ENCODE measurements at regions not wholly inside any gene's neighbourhood (a gene's known extent, or its start where the extent isn't known, plus 50 kb on each side); places are given as distances from the start of the nearest gene placed in this dataset.

- DNase-seq (ENCODE audit: low read depth, low spot score) (no peak), FAIRE-seq (no peak)
- H3K4me1 ChIP-seq (ENCODE audit: control insufficient read depth, extremely low read depth, insufficient read depth, low read length) = no peaks in the 10 kb centered on the region
- H3K27ac ChIP-seq (ENCODE audit: insufficient read depth, low read depth, low read length) = no peak overlapping the region
- no peaks in the 10 kb centered on the region for H3K9me1 ChIP-seq (replicated peaks; ENCODE audit: control insufficient read depth, extremely low read depth, insufficient read depth, low read length)
- H3K79me2 ChIP-seq (ENCODE audit: control insufficient read depth, insufficient read depth, low read length) = no peaks in the 10 kb centered on the region
- H3K9me3 ChIP-seq (replicated peaks; ENCODE audit: control insufficient read depth, insufficient read depth, low read length) = peaks cover 10% of the 10 kb centered on the region
- H3K36me3 ChIP-seq (ENCODE audit: control insufficient read depth in 2 of 2, extremely low read depth in 1 of 2, insufficient read depth in 2 of 2, low read length in 2 of 2) = no peaks in the 10 kb centered on the region
- H3K4me2 ChIP-seq (ENCODE audit: insufficient read depth, low read length) = no peak overlapping the region
- no peak overlapping the region for H3K9ac ChIP-seq (replicated peaks; ENCODE audit: extremely low read depth, insufficient read depth, low read length)
- no peaks in the 10 kb centered on the region for H3K27me3 ChIP-seq (ENCODE audit: control insufficient read depth in 2 of 2, insufficient read depth in 2 of 2, low read length in 2 of 2)
- dilution Hi-C loops (cut with MboI; ENCODE audit: extremely low pct_ligation_motif_present, low sequenced_read_pairs) = no loop called here
- intact Hi-C loops (cut with micrococcal nuclease) = no loop called here
- CTCF ChIA-PET = no interaction called here
- POLR2A ChIA-PET = no interaction called here
- no TSS peak for BruUV-seq (replicated peaks)
- no peak overlapping the region for H3K4me3 ChIP-seq (replicated peaks in 1 of 3; ENCODE audit: insufficient read depth in 1 of 3, low read depth in 1 of 3, low read length in 3 of 3)
- no peak overlapping the region for H2AFZ ChIP-seq (ENCODE audit: low read depth, low read length)
- no peaks in the 10 kb centered on the region for H4K20me1 ChIP-seq (replicated peaks; ENCODE audit: control insufficient read depth, extremely low read depth, insufficient read depth, low read length)
- TF ChIP-seq, protein P1, sequence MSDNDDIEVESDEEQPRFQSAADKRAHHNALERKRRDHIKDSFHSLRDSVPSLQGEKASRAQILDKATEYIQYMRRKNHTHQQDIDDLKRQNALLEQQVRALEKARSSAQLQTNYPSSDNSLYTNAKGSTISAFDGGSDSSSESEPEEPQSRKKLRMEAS (IDR thresholded peaks at IDR 0.05; ENCODE audit: insufficient read depth, insufficient read length) = no peak
- no peak for TF ChIP-seq CTCF (IDR thresholded peaks at IDR 0.05; ENCODE audit: extremely low read depth in 1 of 2, insufficient read depth in 1 of 2, low read depth in 1 of 2, low read length in 2 of 2)
- TF ChIP-seq POLR2A (IDR thresholded peaks at IDR 0.05; ENCODE audit: low read depth, low read length) = no peak
- no peak for TF ChIP-seq MYC (IDR thresholded peaks at IDR 0.05; ENCODE audit: low read depth, low read length)
- no peak for TF ChIP-seq FOS (IDR thresholded peaks at IDR 0.05; ENCODE audit: borderline replicate concordance, insufficient read depth, low read length)
- no peak for TF ChIP-seq JUN (IDR thresholded peaks at IDR 0.05; ENCODE audit: borderline replicate concordance, insufficient read depth, insufficient read length, low read depth)
- TF ChIP-seq GATA2 (IDR thresholded peaks at IDR 0.05; ENCODE audit: insufficient read depth, insufficient read length, low read depth, low read length) = no peak
- no peak for TF ChIP-seq EZH2 (IDR thresholded peaks at IDR 0.05; ENCODE audit: borderline replicate concordance, low read depth, low read length, severe bottlenecking)
These were observed 774.0 kb downstream of the VRK1 start for GRCh38 chr14:97571201-97571600.
